Panc1 (cell line): ENCODE measurements at regions not wholly inside any gene's neighbourhood (a gene's known extent, or its start where the extent isn't known, plus 50 kb on each side); places are given as distances from the start of the nearest gene placed in this dataset.

ENCODE experiments used
- CTCF ChIP-seq: fragments of 450-650 bp; IDR thresholded peaks from 2 replicates; pipeline ENCODE4 v1.5.1; 2017; ENCODE audit warnings: mild to moderate bottlenecking
- POLR2AphosphoS5 ChIP-seq: IDR thresholded peaks from 2 replicates; pipeline ENCODE4 v1.6.1; 2012; ENCODE audit warnings: mild to moderate bottlenecking, low read depth, low read length, moderate library complexity

- TF ChIP-seq CTCF = no peak
- no peak for TF ChIP-seq POLR2AphosphoS5
These were observed 135.0 kb downstream of the CSNK2A3 start for GRCh38 chr11:11217929-11218628.
